CD14-positive monocyte (primary cell): ENCODE measurements at regions not wholly inside any gene's neighbourhood (a gene's known extent, or its start where the extent isn't known, plus 50 kb on each side); places are given as distances from the start of the nearest gene placed in this dataset.

ENCODE experiments used
- DNase-seq, 3 donors: peaks; one replicate each; pipeline ENCODE4 v3.0.0-alpha.2; 2011 to 2022
- H2AFZ ChIP-seq: 2 replicates; pipeline ENCODE4 v1.6.0; 2012; ENCODE audit warnings: mild to moderate bottlenecking, low read depth, low read length, inconsistent platforms; ENCODE audit not compliant: insufficient read depth, poor library complexity, severe bottlenecking
- H3K27ac ChIP-seq, 2 donors: 1 replicate in 1 of 2; 2 replicates in 1 of 2; pipeline ENCODE4 v1.5.1; 2012 to 2013; ENCODE audit warnings: low read length in 2 of 2, control low read depth in 1 of 2, inconsistent platforms in 1 of 2, low read depth in 1 of 2, mild to moderate bottlenecking in 1 of 2
- H3K27me3 ChIP-seq, 2 donors: one replicate each; pipeline versions ENCODE4 v1.6.0 to v1.6.1; 2011 to 2013; ENCODE audit warnings: low read length in 2 of 2; ENCODE audit not compliant: control insufficient read depth in 2 of 2, insufficient read depth in 2 of 2
- H3K36me3 ChIP-seq, 2 donors: replicated peaks in 1 of 2; 1 replicate in 1 of 2; 2 replicates in 1 of 2; pipeline versions ENCODE4 v1.5.1 to v1.6.1; 2012 to 2013; ENCODE audit warnings: low read length in 2 of 2, control low read depth in 1 of 2, inconsistent platforms in 1 of 2, mild to moderate bottlenecking in 1 of 2; ENCODE audit not compliant: insufficient read depth in 2 of 2, control insufficient read depth in 1 of 2
- H3K4me1 ChIP-seq, 2 donors: 1 replicate in 1 of 2; 2 replicates in 1 of 2; pipeline versions ENCODE4 v1.5.1 to v1.6.1; 2012 to 2013; ENCODE audit warnings: low read length in 2 of 2, control low read depth in 1 of 2, inconsistent platforms in 1 of 2, mild to moderate bottlenecking in 1 of 2, moderate library complexity in 1 of 2; ENCODE audit not compliant: insufficient read depth in 2 of 2, control insufficient read depth in 1 of 2
- H3K4me2 ChIP-seq: replicated peaks from 2 replicates; pipeline ENCODE3; 2012; ENCODE audit warnings: low read length, moderate library complexity, mild to moderate bottlenecking; ENCODE audit not compliant: poor library complexity, severe bottlenecking; ENCODE audit errors: extremely low read depth
- H3K4me3 ChIP-seq, 3 experiments: fragments of 200-600 bp in 1 of 3; sonication (generic) in 1 of 3; replicated peaks in 1 of 3; 1 replicate in 2 of 3; 2 replicates in 1 of 3; pipeline ENCODE4 v1.5.1; 2011 to 2013; ENCODE audit warnings: low read length in 3 of 3, mild to moderate bottlenecking in 3 of 3, control low read depth in 2 of 3, low read depth in 2 of 3, inconsistent platforms in 1 of 3, moderate library complexity in 1 of 3
- H3K79me2 ChIP-seq: 2 replicates; pipeline ENCODE4 v1.6.0; 2012; ENCODE audit warnings: mild to moderate bottlenecking, control low read depth, inconsistent platforms, low read length, moderate library complexity; ENCODE audit not compliant: insufficient read depth
- H3K9ac ChIP-seq: 2 replicates; pipeline ENCODE4 v1.6.0; 2017; ENCODE audit warnings: low read length, mild to moderate bottlenecking; ENCODE audit not compliant: insufficient read depth, poor library complexity, severe bottlenecking
- H3K9me3 ChIP-seq, 2 donors: replicated peaks in 1 of 2; 1 replicate in 1 of 2; 2 replicates in 1 of 2; pipeline versions ENCODE4 v1.5.1 to v1.6.1; 2012 to 2013; ENCODE audit warnings: low read length in 2 of 2, control low read depth in 1 of 2; ENCODE audit not compliant: control insufficient read depth in 1 of 2, insufficient read depth in 1 of 2
- H4K20me1 ChIP-seq: 2 replicates; pipeline ENCODE4 v1.6.0; 2012; ENCODE audit warnings: mild to moderate bottlenecking, low read length, control low read depth, moderate library complexity; ENCODE audit not compliant: insufficient read depth
- H3K27ac Mint-ChIP-seq, 7 donors: one replicate each; pipeline ENCODE4 v1.8.0; 2020; ENCODE audit warnings: mild to moderate bottlenecking in 7 of 7, mixed read lengths in 7 of 7, moderate library complexity in 6 of 7, inconsistent platforms in 2 of 7
- H3K27me3 Mint-ChIP-seq, 3 donors: one replicate each; pipeline ENCODE4 v1.8.0; 2021 to 2022; ENCODE audit warnings: low read depth in 3 of 3, mild to moderate bottlenecking in 3 of 3, mixed read lengths in 3 of 3, moderate library complexity in 3 of 3, inconsistent platforms in 1 of 3
- H3K36me3 Mint-ChIP-seq, 2 donors: one replicate each; pipeline ENCODE4 v1.8.0; 2020; ENCODE audit warnings: mixed read lengths in 2 of 2, inconsistent platforms in 1 of 2, mild to moderate bottlenecking in 1 of 2
- H3K4me1 Mint-ChIP-seq: one replicate; pipeline ENCODE4 v1.8.0; 2020; ENCODE audit warnings: mild to moderate bottlenecking, mixed read lengths
- H3K4me3 Mint-ChIP-seq, 2 donors: one replicate each; pipeline ENCODE4 v1.8.0; 2020; ENCODE audit warnings: mild to moderate bottlenecking in 2 of 2, mixed read lengths in 2 of 2, moderate library complexity in 1 of 2
- H3K9me3 Mint-ChIP-seq, 7 donors: one replicate each; pipeline ENCODE4 v1.8.0; 2020 to 2022; ENCODE audit warnings: mixed read lengths in 7 of 7, mild to moderate bottlenecking in 6 of 7, moderate library complexity in 6 of 7, inconsistent platforms in 2 of 7
- CTCF ChIP-seq: fragments of 200-600 bp; IDR thresholded peaks from one replicate; pipeline ENCODE4 v1.8.0; 2022; ENCODE audit warnings: antibody characterized with exemption, mild to moderate bottlenecking
- WGBS: methylation state at CpG from one replicate; pipeline ENCODE4 v1.1.5; 2013; ENCODE audit warnings: missing lambda C conversion rate; ENCODE audit not compliant: insufficient coverage; 5-methylcytosine and 5-hydroxymethylcytosine counted together
- intact Hi-C, 2 donors: fragments of 100-400 bp; cut with micrococcal nuclease; formaldehyde crosslinking; loops; one replicate each; pipeline versions ENCODE4 v1.15.0 to v1.15.1; 2023

- Histone ChIP-seq H3K4me3 (no peak overlapping the region), H3K4me1 (no peaks in the 10 kb centered on the region), H2AFZ (no peak overlapping the region), H3K27me3 (no peaks in the 10 kb centered on the region), H3K79me2 (no peaks in the 10 kb centered on the region), H3K27ac (no peak overlapping the region), H3K36me3 (no peaks in the 10 kb centered on the region), H3K4me2 (no peak overlapping the region), H3K9ac (no peak overlapping the region), H3K9me3 (no peaks in the 10 kb centered on the region), H4K20me1 (no peaks in the 10 kb centered on the region)
- H3K4me3 Mint-ChIP-seq: no peak overlapping the region
- no peak for TF ChIP-seq CTCF
- no peak for DNase-seq
- intact Hi-C loops: no loop called here
- no peaks in the 10 kb centered on the region for H3K4me1 Mint-ChIP-seq
- H3K36me3 Mint-ChIP-seq: no peaks in the 10 kb centered on the region
- H3K27ac Mint-ChIP-seq: no peak overlapping the region
- peaks cover 0 to 1% (median 0%) of the 10 kb centered on the region in 7 donors for H3K9me3 Mint-ChIP-seq
- no peaks in the 10 kb centered on the region for H3K27me3 Mint-ChIP-seq
Measured at GRCh38 chr13:107812014-107812412, 403.3 kb downstream of the LIG4 start.

GRCh38 chr13:107811233-107812013 is 403.9 kb downstream of the LIG4 start:
- no peaks in the 10 kb centered on the region for H3K36me3 Mint-ChIP-seq
- Histone ChIP-seq H3K4me2 (no peak overlapping the region), H3K9me3 (no peaks in the 10 kb centered on the region), H3K4me1 (no peaks in the 10 kb centered on the region), H3K4me3 (no peak overlapping the region), H3K27me3 (no peaks in the 10 kb centered on the region), H3K36me3 (no peaks in the 10 kb centered on the region), H3K9ac (no peak overlapping the region), H4K20me1 (no peaks in the 10 kb centered on the region), H2AFZ (no peak overlapping the region), H3K27ac (no peak overlapping the region), H3K79me2 (no peaks in the 10 kb centered on the region)
- no peak overlapping the region for H3K27ac Mint-ChIP-seq
- intact Hi-C loops: no loop called here
- no peak overlapping the region for H3K4me3 Mint-ChIP-seq
- H3K9me3 Mint-ChIP-seq: peaks cover 0 to 1% (median 0%) of the 10 kb centered on the region in 7 donors
- H3K27me3 Mint-ChIP-seq: no peaks in the 10 kb centered on the region
- TF ChIP-seq CTCF: no peak
- WGBS: no CpG with 5 or more reads among the region's 2 CpGs
- no peak for DNase-seq
- no peaks in the 10 kb centered on the region for H3K4me1 Mint-ChIP-seq
